SK-N-SH (cell line): ENCODE measurements at regions not wholly inside any gene's neighbourhood (a gene's known extent, or its start where the extent isn't known, plus 50 kb on each side); places are given as distances from the start of the nearest gene placed in this dataset.

Source experiments
- CTCF ChIA-PET: fragments of 300-600, 350-600 bp; formaldehyde crosslinking; extraction: SDS; loops from one replicate; lab custom pipeline; 2021; lab: Yijun Ruan, JAX
- POLR2A ChIA-PET: fragments of 350-600 bp; sonication (Branson Sonifier 250); formaldehyde crosslinking; extraction: SDS; loops from one replicate; lab custom pipeline; 2020; ENCODE audit warnings: antibody characterized with exemption, inconsistent platforms; lab: Yijun Ruan, JAX
- DNase-seq: peaks from one replicate; pipeline ENCODE4 v3.0.0; 2012
- H2AFZ ChIP-seq: fragments of 200-600 bp; sonication (generic); 2 replicates; pipeline ENCODE4 v1.8.1; 2016; ENCODE audit warnings: antibody characterized with exemption, mild to moderate bottlenecking, low read depth
- H3F3A ChIP-seq: fragments of 200-600 bp; sonication (generic); replicated peaks from 2 replicates; pipeline ENCODE3; 2016; ENCODE audit warnings: antibody characterized with exemption, mild to moderate bottlenecking; ENCODE audit not compliant: insufficient read depth
- H3K27ac ChIP-seq, 2 experiments: fragments of 200-500 bp in 1 of 2; fragments of 200-600 bp in 1 of 2; sonication (Bioruptor generic) in 1 of 2; sonication (generic), shearing (Covaris generic) in 1 of 2; 2 replicates each; pipeline versions ENCODE4 v1.5.1 to v1.6.1; 2014 to 2016; ENCODE audit warnings: low read depth in 2 of 2, inconsistent platforms in 1 of 2, low read length in 1 of 2, mild to moderate bottlenecking in 1 of 2, mixed read lengths in 1 of 2
- H3K27me3 ChIP-seq: fragments of 200-600 bp; sonication (generic), shearing (Covaris generic); 2 replicates; pipeline ENCODE4 v1.6.1; 2016; ENCODE audit warnings: mixed run types; ENCODE audit not compliant: insufficient read depth
- H3K36me3 ChIP-seq, 2 experiments: fragments of 200-500 bp in 1 of 2; fragments of 200-600 bp in 1 of 2; sonication (Bioruptor generic) in 1 of 2; sonication (generic) in 1 of 2; replicated peaks in 1 of 2; 2 replicates each; pipeline versions ENCODE3 to v1.5.1; 2014 to 2016; ENCODE audit warnings: low read length in 1 of 2, mild to moderate bottlenecking in 1 of 2; ENCODE audit not compliant: insufficient read depth in 2 of 2, control insufficient read depth in 1 of 2
- H3K4me1 ChIP-seq, 2 experiments: fragments of 200-500 bp in 1 of 2; fragments of 200-600 bp in 1 of 2; sonication (Bioruptor generic) in 1 of 2; sonication (generic), shearing (Covaris generic) in 1 of 2; 2 replicates each; pipeline versions ENCODE4 v1.5.1 to v1.6.1; 2014 to 2016; ENCODE audit warnings: low read depth in 1 of 2, low read length in 1 of 2, mixed run types in 1 of 2; ENCODE audit not compliant: insufficient read depth in 2 of 2, control insufficient read depth in 1 of 2
- H3K4me2 ChIP-seq: fragments of 200-600 bp; sonication (generic), shearing (Covaris generic); 2 replicates; pipeline ENCODE4 v1.6.1; 2017; ENCODE audit warnings: mixed run types
- H3K4me3 ChIP-seq, 2 experiments: fragments of 200-500 bp in 1 of 2; fragments of 200-600 bp in 1 of 2; sonication (Bioruptor generic) in 1 of 2; sonication (generic), shearing (Covaris generic) in 1 of 2; 2 replicates each; pipeline versions ENCODE4 v1.5.1 to v1.8.1; 2014 to 2016; ENCODE audit warnings: low read depth in 2 of 2, inconsistent platforms in 1 of 2, low read length in 1 of 2, mild to moderate bottlenecking in 1 of 2, mixed read lengths in 1 of 2, moderate library complexity in 1 of 2
- H3K79me2 ChIP-seq: fragments of 200-600 bp; sonication (generic); 2 replicates; pipeline ENCODE4 v1.8.1; 2017; ENCODE audit warnings: mild to moderate bottlenecking; ENCODE audit not compliant: insufficient read depth
- H3K9ac ChIP-seq: fragments of 200-600 bp; sonication (generic); 2 replicates; pipeline ENCODE4 v1.6.1; 2017; ENCODE audit warnings: mixed run types
- H3K9me2 ChIP-seq: fragments of 200-600 bp; sonication (generic); 2 replicates; pipeline ENCODE4 v1.6.1; 2017; ENCODE audit warnings: mixed run types
- H3K9me3 ChIP-seq: fragments of 200-600 bp; sonication (generic); 2 replicates; pipeline ENCODE4 v1.6.1; 2017; ENCODE audit warnings: mixed run types, mild to moderate bottlenecking, moderate library complexity
- H4K20me1 ChIP-seq: fragments of 200-600 bp; sonication (generic); 2 replicates; pipeline ENCODE4 v1.6.1; 2017; ENCODE audit warnings: mild to moderate bottlenecking, mixed run types; ENCODE audit not compliant: insufficient read depth
- ELF1 ChIP-seq: IDR thresholded peaks from 2 replicates; pipeline ENCODE4 v1.4.0; 2012
- FOXM1 ChIP-seq: IDR thresholded peaks from 2 replicates; pipeline ENCODE4 v1.4.0; 2012; ENCODE audit warnings: low read depth, mild to moderate bottlenecking
- GABPA ChIP-seq: IDR thresholded peaks from 2 replicates; pipeline ENCODE4 v1.4.0; 2012; ENCODE audit warnings: low read depth, mild to moderate bottlenecking
- JUND ChIP-seq: IDR thresholded peaks from 2 replicates; pipeline ENCODE4 v1.4.0; 2012
- MEF2A ChIP-seq: IDR thresholded peaks from 2 replicates; pipeline ENCODE4 v1.4.0; 2012; ENCODE audit warnings: low read depth, borderline replicate concordance
- MXI1 ChIP-seq: IDR thresholded peaks from 2 replicates; pipeline ENCODE4 v1.6.1; 2012; ENCODE audit warnings: mild to moderate bottlenecking, low read depth, low read length, improper control_type of control experiment
- NRF1 ChIP-seq: IDR thresholded peaks from 2 replicates; pipeline ENCODE4 v1.6.1; 2012; ENCODE audit warnings: low read depth, mild to moderate bottlenecking, low read length
- RAD21 ChIP-seq: IDR thresholded peaks from 2 replicates; pipeline ENCODE4 v1.6.1; 2012; ENCODE audit warnings: mild to moderate bottlenecking, low read length
- RCOR1 ChIP-seq: fragments of 150-350 bp; IDR thresholded peaks from 2 replicates; pipeline ENCODE4 v1.6.1; 2017; ENCODE audit warnings: antibody characterized with exemption, low read length
- REST ChIP-seq: IDR thresholded peaks from 2 replicates; pipeline ENCODE4 v1.6.1; 2012; ENCODE audit warnings: mild to moderate bottlenecking, low read depth, low read length, moderate library complexity
- RXRA ChIP-seq: IDR thresholded peaks from 2 replicates; pipeline ENCODE4 v1.4.0; 2012; ENCODE audit warnings: low read depth, mild to moderate bottlenecking, borderline replicate concordance
- TEAD4 ChIP-seq: IDR thresholded peaks from 2 replicates; pipeline ENCODE4 v1.4.0; 2012; ENCODE audit warnings: mild to moderate bottlenecking, borderline replicate concordance; ENCODE audit not compliant: insufficient read depth
- YY1 ChIP-seq: IDR thresholded peaks from 2 replicates; pipeline ENCODE4 v1.4.0; 2012; ENCODE audit warnings: low read depth, mild to moderate bottlenecking
- WGBS: methylation state at CpG from one replicate; pipeline ENCODE4 v1.1.6; 2017; ENCODE audit warnings: low lambda C conversion rate; 5-methylcytosine and 5-hydroxymethylcytosine counted together
- TF ChIP-seq, protein P1 (sequence below): IDR thresholded peaks from 2 replicates; pipeline ENCODE4; 2012
- TF ChIP-seq, protein P2 (sequence below): IDR thresholded peaks from 2 replicates; pipeline ENCODE4 v1.4.0; 2012; ENCODE audit warnings: low read depth
- TF ChIP-seq, protein P3 (sequence below): fragments of 150-350 bp; IDR thresholded peaks from 2 replicates; pipeline ENCODE4 v1.6.1; 2017; ENCODE audit warnings: antibody characterized with exemption, low read length, low read depth, borderline replicate concordance

DNA sequence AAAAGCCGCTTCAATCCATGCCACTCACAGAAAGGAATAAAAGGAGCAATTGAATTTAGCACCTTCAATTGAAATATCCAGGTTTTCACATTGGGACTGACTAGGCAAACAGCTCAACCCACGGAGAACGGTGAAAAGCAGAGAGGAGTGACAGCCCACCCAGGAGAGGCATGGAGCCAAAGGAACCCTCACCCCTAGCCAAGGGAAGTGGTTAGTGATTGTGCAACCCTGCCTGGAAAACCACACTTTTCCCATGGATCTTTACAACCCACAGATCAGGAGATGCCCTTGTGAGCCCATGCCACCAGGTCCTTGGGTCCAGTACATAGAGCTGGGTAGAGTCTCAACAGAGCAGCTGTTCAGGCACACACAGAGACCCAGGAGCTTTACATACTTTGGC, 911.8 kb downstream of the EPHA7 start:
- no peaks in the 10 kb centered on the region; the same call in 1 of the 2 replicates for H3K9me2 ChIP-seq
- H3K27ac ChIP-seq: no peak overlapping the region
- H3K27me3 ChIP-seq: no peaks in the 10 kb centered on the region
- H3K9ac ChIP-seq: no peak overlapping the region
- WGBS: 32% methylated on average over 3 of the region's 3 CpGs
- TF ChIP-seq MXI1 (no peak), NRF1 (no peak), JUND (no peak)
- CTCF ChIA-PET: interaction anchor here (1.0 to 1.1 kb wide), 2 partner anchors 21 to 28 kb away, joined by 3 to 5 read pairs; no protein-coding TSS in a partner anchor
- no peak overlapping the region for H2AFZ ChIP-seq
- H3K4me1 ChIP-seq: no peaks in the 10 kb centered on the region
- H3F3A ChIP-seq: no peaks in the 10 kb centered on the region
- POLR2A ChIA-PET: no interaction called here
- H3K4me2 ChIP-seq: no peak overlapping the region
- no peak for DNase-seq
- H3K36me3 ChIP-seq: no peaks in the 10 kb centered on the region
- H3K9me3 ChIP-seq: 0 out of 2 replicates have a peak, but pooled peaks cover 4% of the 10 kb centered on the region
- no peaks in the 10 kb centered on the region for H3K79me2 ChIP-seq
- no peaks in the 10 kb centered on the region for H4K20me1 ChIP-seq
- no peak overlapping the region for H3K4me3 ChIP-seq

DNA sequence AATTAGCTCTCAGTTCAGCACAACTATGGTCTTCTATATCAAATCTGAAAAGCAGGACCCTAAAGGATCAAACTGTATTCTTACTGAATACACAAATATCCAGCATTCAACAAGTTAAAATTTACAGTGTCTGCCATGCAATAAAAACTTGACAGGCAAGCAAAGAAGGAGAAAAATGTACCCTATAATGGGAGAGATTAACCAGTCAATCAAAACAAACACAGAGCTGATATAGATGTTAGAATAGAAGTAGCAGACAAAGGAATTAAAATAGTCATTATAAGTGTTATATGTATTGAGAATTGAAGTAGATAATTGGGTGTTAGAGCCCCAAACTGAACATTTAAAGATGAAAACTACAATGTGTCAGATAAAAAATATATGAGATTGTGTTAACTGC, 914.9 kb downstream of the EPHA7 start:
- TF ChIP-seq, protein P1, sequence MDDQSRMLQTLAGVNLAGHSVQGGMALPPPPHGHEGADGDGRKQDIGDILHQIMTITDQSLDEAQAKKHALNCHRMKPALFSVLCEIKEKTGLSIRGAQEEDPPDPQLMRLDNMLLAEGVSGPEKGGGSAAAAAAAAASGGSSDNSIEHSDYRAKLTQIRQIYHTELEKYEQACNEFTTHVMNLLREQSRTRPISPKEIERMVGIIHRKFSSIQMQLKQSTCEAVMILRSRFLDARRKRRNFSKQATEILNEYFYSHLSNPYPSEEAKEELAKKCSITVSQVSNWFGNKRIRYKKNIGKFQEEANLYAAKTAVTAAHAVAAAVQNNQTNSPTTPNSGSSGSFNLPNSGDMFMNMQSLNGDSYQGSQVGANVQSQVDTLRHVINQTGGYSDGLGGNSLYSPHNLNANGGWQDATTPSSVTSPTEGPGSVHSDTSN: no peak
- TF ChIP-seq, protein P2, sequence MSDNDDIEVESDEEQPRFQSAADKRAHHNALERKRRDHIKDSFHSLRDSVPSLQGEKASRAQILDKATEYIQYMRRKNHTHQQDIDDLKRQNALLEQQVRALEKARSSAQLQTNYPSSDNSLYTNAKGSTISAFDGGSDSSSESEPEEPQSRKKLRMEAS: no peak
- TF ChIP-seq RCOR1: no peak
- ChIA-PET CTCF (no interaction called here), POLR2A (no interaction called here)
- Histone ChIP-seq H3F3A (no peaks in the 10 kb centered on the region), H3K4me2 (no peak overlapping the region), H2AFZ (no peak overlapping the region), H3K4me3 (no peak overlapping the region), H3K27ac (no peak overlapping the region), H3K9me2 (no peaks in the 10 kb centered on the region; the same call in 1 of the 2 replicates), H3K4me1 (no peaks in the 10 kb centered on the region), H4K20me1 (no peaks in the 10 kb centered on the region), H3K9ac (no peak overlapping the region), H3K9me3 (0 out of 2 replicates have a peak, but pooled peaks cover 6% of the 10 kb centered on the region), H3K27me3 (no peaks in the 10 kb centered on the region), H3K36me3 (no peaks in the 10 kb centered on the region), H3K79me2 (no peaks in the 10 kb centered on the region)
- no peak for DNase-seq

GRCh38 chr6:92497281-92497680, 922.1 kb downstream of the EPHA7 start:
- Histone ChIP-seq H3K4me1 (no peaks in the 10 kb centered on the region), H3K4me3 (no peak overlapping the region), H3K36me3 (no peaks in the 10 kb centered on the region), H3K79me2 (no peaks in the 10 kb centered on the region), H3K9me3 (no peaks in the 10 kb centered on the region), H3F3A (no peaks in the 10 kb centered on the region), H3K4me2 (no peak overlapping the region), H4K20me1 (no peaks in the 10 kb centered on the region), H3K27me3 (no peaks in the 10 kb centered on the region), H2AFZ (no peak overlapping the region), H3K9me2 (no peaks in the 10 kb centered on the region), H3K27ac (no peak overlapping the region), H3K9ac (no peak overlapping the region)
- ChIA-PET POLR2A (no interaction called here), CTCF (no interaction called here)
- WGBS: 8% methylated on average over 2 of the region's 2 CpGs
- no peak for DNase-seq
- TF ChIP-seq RXRA (no peak), TEAD4 (no peak), MEF2A (no peak), RCOR1 (no peak), GABPA (no peak), ELF1 (no peak), YY1 (no peak), FOXM1 (no peak), RAD21 (no peak), REST (no peak)
- TF ChIP-seq, protein P3, sequence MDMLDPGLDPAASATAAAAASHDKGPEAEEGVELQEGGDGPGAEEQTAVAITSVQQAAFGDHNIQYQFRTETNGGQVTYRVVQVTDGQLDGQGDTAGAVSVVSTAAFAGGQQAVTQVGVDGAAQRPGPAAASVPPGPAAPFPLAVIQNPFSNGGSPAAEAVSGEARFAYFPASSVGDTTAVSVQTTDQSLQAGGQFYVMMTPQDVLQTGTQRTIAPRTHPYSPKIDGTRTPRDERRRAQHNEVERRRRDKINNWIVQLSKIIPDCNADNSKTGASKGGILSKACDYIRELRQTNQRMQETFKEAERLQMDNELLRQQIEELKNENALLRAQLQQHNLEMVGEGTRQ: no peak
- TF ChIP-seq, protein P1: no peak
